Activated CD4-positive, alpha-beta T cell treated with anti-CD3 and anti-CD28 coated beads, Interleukin-2, amount 50 U/mL, for 24 hours (primary cell): ENCODE measurements at regions not wholly inside any gene's neighbourhood (a gene's known extent, or its start where the extent isn't known, plus 50 kb on each side); places are given as distances from the start of the nearest gene placed in this dataset.

Source experiments
- DNase-seq, 2 donors: peaks; one replicate each; pipeline ENCODE4 v3.0.0-alpha.2; 2020; ENCODE audit warnings: low read depth in 1 of 2, low spot score in 1 of 2

DNA sequence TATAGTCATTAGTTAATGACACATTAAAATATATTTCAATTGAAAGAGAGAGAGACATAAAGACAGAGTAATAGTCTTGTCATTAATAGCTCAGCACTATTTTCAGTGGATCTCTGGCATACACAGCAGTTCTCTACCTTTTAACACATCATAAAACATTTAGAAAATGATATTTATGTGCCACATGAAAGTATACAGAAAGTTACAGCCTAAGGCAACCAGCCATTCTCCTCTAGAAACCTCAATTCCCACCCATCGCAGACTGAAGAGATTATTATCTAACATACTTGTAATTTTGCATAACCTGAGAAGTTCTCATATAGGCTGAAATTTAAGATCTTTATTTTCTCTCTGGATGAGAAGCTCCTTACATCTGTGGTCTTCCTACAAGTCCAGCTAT, 58.7 kb upstream of the FAM83B start:
- DNase-seq: no peak
